ENCODE measurements at regions not wholly inside any gene's neighbourhood (a gene's known extent, or its start where the extent isn't known, plus 50 kb on each side); places are given as distances from the start of the nearest gene placed in this dataset.
A peak's percentile ranks its signal among the peaks of the same experiment; 100 is the strongest.

- H3K4me3 ChIP-seq (ENCODE audit: low read depth, low read length) = no peak overlapping the region
- DNase-seq (ENCODE audit: low read depth) = no peak
Observed at GRCh38 chr22:44591146-44591790, 93.2 kb upstream of the RTL6 start.

GRCh38 chr22:44590291-44590690 is 92.3 kb upstream of the RTL6 start:
- DNase-seq (ENCODE audit: low read depth) = no peak
- no peak overlapping the region for H3K4me3 ChIP-seq (ENCODE audit: low read depth, low read length)
- TF ChIP-seq CTCF (IDR thresholded peaks at IDR 0.05; ENCODE audit: insufficient read depth, low read length) = no peak

More at GRCh38 chr22:44591146-44591790, 93.2 kb upstream of the RTL6 start:
- no peak for TF ChIP-seq CTCF (IDR thresholded peaks at IDR 0.05; ENCODE audit: insufficient read depth, low read length)

- DNase-seq (ENCODE audit: low read depth) = no peak
- no peak for TF ChIP-seq CTCF (IDR thresholded peaks at IDR 0.05; ENCODE audit: insufficient read depth, low read length)
- no peak overlapping the region for H3K4me3 ChIP-seq (ENCODE audit: low read depth, low read length)
Observed at GRCh38 chr22:44589831-44590230, 91.8 kb upstream of the RTL6 start.

GRCh38 chr22:44588348-44588747 is 90.3 kb upstream of the RTL6 start:
- no peak for TF ChIP-seq CTCF (IDR thresholded peaks at IDR 0.05; ENCODE audit: insufficient read depth, low read length)
- no peak for DNase-seq (ENCODE audit: low read depth)
- no peak overlapping the region for H3K4me3 ChIP-seq (ENCODE audit: low read depth, low read length)

GRCh38 chr22:44587737-44588310 is 89.8 kb upstream of the RTL6 start:
- no peak for TF ChIP-seq CTCF (IDR thresholded peaks at IDR 0.05; ENCODE audit: insufficient read depth, low read length)
- no peak overlapping the region for H3K4me3 ChIP-seq (ENCODE audit: low read depth, low read length)
- no peak for DNase-seq (ENCODE audit: low read depth)

GRCh38 chr22:44586999-44587736 is 89.1 kb upstream of the RTL6 start:
- peak; percentile 33 for DNase-seq (ENCODE audit: low read depth)
- peak overlapping the region; percentile 27 for H3K4me3 ChIP-seq (ENCODE audit: low read depth, low read length)
- no peak for TF ChIP-seq CTCF (IDR thresholded peaks at IDR 0.05; ENCODE audit: insufficient read depth, low read length)
